ENCODE measurements at regions not wholly inside any gene's neighbourhood (a gene's known extent, or its start where the extent isn't known, plus 50 kb on each side); places are given as distances from the start of the nearest gene placed in this dataset.

GRCh38 chr1:87977145-87977544, 648.5 kb downstream of the LMO4 start:
- no peak for DNase-seq
- WGBS, 2 donors: 56 to 76% methylated on average over 2 of the region's 2 CpGs
- no peaks in the 10 kb centered on the region for H3K9me3 ChIP-seq
- intact Hi-C loops (cut with DNase I; ENCODE audit: low total_unique reads): no loop called here
- TF ChIP-seq POLR2A (IDR thresholded peaks at IDR 0.05): no peak
- TF ChIP-seq, protein P1, sequence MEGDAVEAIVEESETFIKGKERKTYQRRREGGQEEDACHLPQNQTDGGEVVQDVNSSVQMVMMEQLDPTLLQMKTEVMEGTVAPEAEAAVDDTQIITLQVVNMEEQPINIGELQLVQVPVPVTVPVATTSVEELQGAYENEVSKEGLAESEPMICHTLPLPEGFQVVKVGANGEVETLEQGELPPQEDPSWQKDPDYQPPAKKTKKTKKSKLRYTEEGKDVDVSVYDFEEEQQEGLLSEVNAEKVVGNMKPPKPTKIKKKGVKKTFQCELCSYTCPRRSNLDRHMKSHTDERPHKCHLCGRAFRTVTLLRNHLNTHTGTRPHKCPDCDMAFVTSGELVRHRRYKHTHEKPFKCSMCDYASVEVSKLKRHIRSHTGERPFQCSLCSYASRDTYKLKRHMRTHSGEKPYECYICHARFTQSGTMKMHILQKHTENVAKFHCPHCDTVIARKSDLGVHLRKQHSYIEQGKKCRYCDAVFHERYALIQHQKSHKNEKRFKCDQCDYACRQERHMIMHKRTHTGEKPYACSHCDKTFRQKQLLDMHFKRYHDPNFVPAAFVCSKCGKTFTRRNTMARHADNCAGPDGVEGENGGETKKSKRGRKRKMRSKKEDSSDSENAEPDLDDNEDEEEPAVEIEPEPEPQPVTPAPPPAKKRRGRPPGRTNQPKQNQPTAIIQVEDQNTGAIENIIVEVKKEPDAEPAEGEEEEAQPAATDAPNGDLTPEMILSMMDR (IDR thresholded peaks at IDR 0.05): no peak
- no peak overlapping the region for H3K4me3 ChIP-seq
- H3K27me3 ChIP-seq: no peaks in the 10 kb centered on the region
- no peaks in the 10 kb centered on the region for H3K4me1 ChIP-seq
- H3K36me3 ChIP-seq (ENCODE audit: low read depth, missing control alignments): no peaks in the 10 kb centered on the region
- H3K27ac ChIP-seq: no peak overlapping the region

DNA sequence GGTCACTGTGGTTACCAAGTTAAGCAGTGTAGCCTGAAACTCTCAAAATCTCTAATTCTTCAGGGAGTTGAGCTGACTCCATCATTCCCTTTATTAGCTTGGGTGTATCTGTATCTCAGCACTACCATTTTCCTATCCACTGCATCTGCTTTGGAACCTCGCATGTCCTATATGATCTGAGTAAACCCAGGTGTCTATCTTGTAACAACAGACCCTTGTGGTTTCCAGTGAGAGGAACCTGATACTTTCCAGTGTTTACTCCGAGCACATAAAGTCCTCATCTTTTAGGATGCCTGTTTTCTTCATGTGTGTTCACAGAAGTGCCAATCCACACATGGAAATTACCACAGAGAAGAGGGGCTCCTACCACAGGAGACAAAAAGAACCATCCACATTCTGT, 650.4 kb downstream of the LMO4 start:
- H3K27me3 ChIP-seq: no peaks in the 10 kb centered on the region
- TF ChIP-seq POLR2A (IDR thresholded peaks at IDR 0.05): no peak
- TF ChIP-seq, protein P1 (IDR thresholded peaks at IDR 0.05): no peak
- no peaks in the 10 kb centered on the region for H3K9me3 ChIP-seq
- no peak for DNase-seq
- WGBS, 2 donors: 84 to 92% methylated on average over 2 of the region's 2 CpGs
- intact Hi-C loops (cut with DNase I; ENCODE audit: low total_unique reads): no loop called here
- no peaks in the 10 kb centered on the region for H3K36me3 ChIP-seq (ENCODE audit: low read depth, missing control alignments)
- H3K27ac ChIP-seq: no peak overlapping the region
- H3K4me3 ChIP-seq: no peak overlapping the region
- H3K4me1 ChIP-seq: no peaks in the 10 kb centered on the region

DNA sequence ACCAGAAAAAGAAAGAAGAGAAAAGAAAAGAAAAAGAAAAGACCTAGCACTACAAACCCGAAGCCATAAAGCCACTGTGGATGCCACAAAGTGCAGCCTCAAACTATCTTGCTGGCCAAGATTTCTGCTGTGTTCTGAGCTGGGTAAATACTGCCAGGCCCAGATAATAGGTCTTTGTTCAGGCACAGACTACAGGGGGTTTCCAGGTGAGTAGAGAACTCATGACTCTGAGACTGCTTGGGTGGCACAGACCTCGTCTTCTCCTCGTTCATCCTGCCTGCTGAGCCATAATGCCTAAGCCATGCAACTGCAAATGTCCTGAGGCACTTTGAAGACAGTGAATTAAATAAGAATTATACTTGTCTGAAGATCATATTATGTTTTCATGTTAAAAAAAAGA, 651.8 kb downstream of the LMO4 start:
- TF ChIP-seq POLR2A (IDR thresholded peaks at IDR 0.05): no peak
- TF ChIP-seq, protein P1 (IDR thresholded peaks at IDR 0.05): no peak
- no peak overlapping the region for H3K4me3 ChIP-seq
- intact Hi-C loops (cut with DNase I; ENCODE audit: low total_unique reads): no loop called here
- WGBS, 2 donors: 62 to 72% methylated on average over 3 of the region's 3 CpGs
- H3K4me1 ChIP-seq: no peaks in the 10 kb centered on the region
- no peak for DNase-seq
- H3K27ac ChIP-seq: no peak overlapping the region
- H3K36me3 ChIP-seq (ENCODE audit: low read depth, missing control alignments): no peaks in the 10 kb centered on the region
- H3K27me3 ChIP-seq: no peaks in the 10 kb centered on the region
- H3K9me3 ChIP-seq: no peaks in the 10 kb centered on the region

DNA sequence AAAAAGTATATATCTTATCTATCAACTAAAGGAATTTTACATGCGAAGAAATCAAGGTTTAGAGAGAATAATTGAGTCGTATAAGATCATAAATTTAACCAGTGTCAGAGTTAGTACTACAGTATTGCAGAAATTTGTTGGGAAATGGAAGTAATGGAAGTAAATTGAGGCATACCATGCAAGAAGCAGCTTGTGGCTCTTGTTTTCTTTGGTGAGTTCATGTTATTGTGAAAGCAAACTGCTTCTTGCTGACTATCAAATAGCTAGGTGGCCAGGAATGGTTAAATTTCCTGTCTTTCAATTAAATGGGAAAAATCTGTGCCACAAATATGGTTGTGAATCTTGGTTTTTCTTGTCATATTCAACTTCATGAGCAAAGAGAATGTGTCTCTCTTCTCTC, 652.7 kb downstream of the LMO4 start:
- H3K27ac ChIP-seq: no peak overlapping the region
- no peaks in the 10 kb centered on the region for H3K27me3 ChIP-seq
- no peaks in the 10 kb centered on the region for H3K9me3 ChIP-seq
- TF ChIP-seq, protein P1 (IDR thresholded peaks at IDR 0.05): no peak
- TF ChIP-seq POLR2A (IDR thresholded peaks at IDR 0.05): no peak
- WGBS, 2 donors: 91 to 97% methylated on average over 2 of the region's 2 CpGs
- no peak for DNase-seq
- intact Hi-C loops (cut with DNase I; ENCODE audit: low total_unique reads): no loop called here
- no peaks in the 10 kb centered on the region for H3K36me3 ChIP-seq (ENCODE audit: low read depth, missing control alignments)
- no peak overlapping the region for H3K4me3 ChIP-seq
- H3K4me1 ChIP-seq: no peaks in the 10 kb centered on the region

DNA sequence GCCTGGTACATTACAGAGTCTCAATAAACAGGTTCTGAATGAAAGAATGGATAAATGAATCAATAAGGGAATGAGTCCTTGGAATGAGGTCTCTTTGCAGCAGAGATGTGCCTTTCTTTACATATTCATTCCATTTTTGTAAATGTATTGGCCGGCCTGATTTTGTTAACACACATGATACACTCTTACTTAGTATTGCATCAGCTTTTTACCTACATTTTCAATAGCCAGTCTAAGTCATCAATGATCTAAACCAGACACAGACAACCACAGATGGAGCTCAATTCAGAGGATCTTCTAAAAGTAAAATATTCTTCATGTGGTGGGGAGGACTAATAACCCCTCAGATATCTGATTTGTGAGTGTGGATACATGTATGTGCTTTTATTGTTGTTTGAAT, 653.1 kb downstream of the LMO4 start:
- WGBS, 2 donors: 97% methylated on average over 1 of the region's 1 CpG

More for the DNA sequence above, 653.1 kb downstream of the LMO4 start:
- DNase-seq: no peak
- no peak overlapping the region for H3K27ac ChIP-seq
- no peaks in the 10 kb centered on the region for H3K9me3 ChIP-seq
- no peak overlapping the region for H3K4me3 ChIP-seq
- TF ChIP-seq POLR2A (IDR thresholded peaks at IDR 0.05): no peak
- TF ChIP-seq, protein P1 (IDR thresholded peaks at IDR 0.05): no peak
- H3K36me3 ChIP-seq (ENCODE audit: low read depth, missing control alignments): no peaks in the 10 kb centered on the region
- H3K27me3 ChIP-seq: no peaks in the 10 kb centered on the region
- intact Hi-C loops (cut with DNase I; ENCODE audit: low total_unique reads): no loop called here
- no peaks in the 10 kb centered on the region for H3K4me1 ChIP-seq

All from testis (tissue), 2 donors.